HG02571 (cell line): ENCODE measurements at regions not wholly inside any gene's neighbourhood (a gene's known extent, or its start where the extent isn't known, plus 50 kb on each side); places are given as distances from the start of the nearest gene placed in this dataset.

ENCODE experiments used
- ATAC-seq: cut with Tn5 transposase; IDR thresholded peaks from one replicate; pipeline ENCODE4 v1.9.1; 2021; ENCODE audit warnings: mild to moderate bottlenecking, moderate library complexity; ENCODE audit not compliant: unreplicated experiment

DNA sequence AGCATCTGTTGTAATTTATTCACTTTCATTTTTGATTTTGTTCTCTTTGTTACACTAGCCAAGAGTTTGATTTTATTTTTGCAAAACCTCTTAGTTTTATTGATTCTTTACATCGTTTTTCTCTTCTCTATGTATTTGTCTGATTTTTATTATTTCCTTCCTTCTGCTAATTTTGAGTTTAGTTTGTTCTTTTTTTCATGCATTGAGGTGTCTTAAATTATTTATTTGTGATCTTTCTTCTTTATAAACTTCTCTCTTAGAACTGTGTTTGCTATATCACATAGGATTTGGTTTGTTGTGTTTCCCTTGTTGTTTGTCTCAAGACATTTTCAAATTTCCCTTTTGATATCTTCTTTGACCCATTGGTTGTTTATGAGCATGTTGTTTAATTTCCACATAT, 51.7 kb upstream of the NFKBIA start:
- no peak for ATAC-seq

DNA sequence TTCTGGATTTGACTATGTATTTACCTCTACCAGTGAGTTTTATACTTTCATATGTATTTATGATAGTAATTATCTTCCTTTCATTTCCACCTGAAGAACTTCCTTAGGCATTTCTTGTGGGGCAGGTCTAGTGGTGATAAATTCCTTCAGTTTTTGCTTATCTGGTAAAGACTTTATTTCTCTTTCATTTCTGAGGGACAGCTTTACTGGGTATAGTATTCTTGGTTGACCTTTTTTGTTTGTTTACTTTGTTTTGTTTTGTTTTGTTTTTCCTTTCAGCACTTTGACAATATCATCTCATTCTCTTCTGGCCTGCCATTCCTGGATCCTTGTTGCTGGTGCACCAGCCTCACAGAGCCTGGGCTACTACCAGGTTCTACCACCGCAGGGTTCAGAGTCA, 53.9 kb upstream of the NFKBIA start:
- ATAC-seq, result no peak

DNA sequence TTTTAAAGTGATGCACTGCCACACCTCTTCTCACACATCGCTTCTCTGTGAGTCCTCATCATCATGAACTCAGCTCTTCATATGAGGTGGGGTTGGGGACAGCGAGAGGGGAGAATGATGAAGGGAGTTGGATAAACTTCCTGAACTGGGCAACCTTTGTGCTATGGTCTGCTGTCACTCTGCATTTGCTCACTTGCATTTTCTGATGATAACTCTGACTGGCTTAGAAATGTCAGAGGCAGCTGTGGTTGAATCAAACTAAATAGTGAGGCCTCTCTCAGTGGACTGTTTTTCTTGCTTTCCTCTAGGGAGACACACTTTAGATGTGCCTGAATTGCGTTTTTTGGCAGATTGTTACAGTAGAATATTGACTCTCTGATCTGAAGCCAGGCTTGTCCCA, 55.2 kb upstream of the NFKBIA start:
- ATAC-seq, result no peak

DNA sequence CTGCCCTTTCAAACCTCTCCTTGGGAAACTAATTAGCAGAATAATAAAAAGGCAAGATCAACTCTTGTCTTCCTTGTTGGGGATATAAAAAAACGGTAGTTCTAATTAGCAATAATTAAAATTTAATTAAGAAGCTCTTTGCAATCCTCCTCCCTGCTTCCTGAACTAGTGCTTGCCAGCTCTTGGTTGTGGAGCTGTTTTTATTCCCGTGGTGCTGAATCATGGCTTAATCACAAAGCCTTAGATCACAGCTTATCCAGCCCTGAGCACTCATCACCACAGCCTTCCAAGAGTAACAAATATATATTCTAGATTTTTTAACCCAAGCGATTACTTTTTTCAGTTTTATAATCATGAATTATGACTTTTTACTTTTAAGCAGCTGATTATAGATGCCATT, 63.2 kb upstream of the INSM2 start:
- no peak for ATAC-seq

DNA sequence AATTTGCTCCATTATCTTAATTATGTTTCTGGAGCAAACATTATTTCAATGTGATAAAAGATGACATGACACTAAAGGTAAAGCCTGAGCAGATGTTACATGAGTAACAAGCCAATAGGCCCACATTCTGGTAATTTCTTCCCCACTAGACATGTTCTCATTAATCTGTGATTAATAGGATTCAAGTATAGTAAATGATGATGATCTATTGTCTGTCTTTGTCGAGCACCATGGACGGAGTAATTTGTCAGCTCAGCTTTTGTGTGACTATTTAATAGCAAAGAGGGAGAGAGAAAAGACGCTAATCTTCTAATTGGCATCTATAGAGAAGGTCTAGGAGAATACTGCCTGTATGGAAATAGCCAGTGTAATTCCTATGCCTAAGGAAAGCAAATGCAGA, 62.2 kb upstream of the INSM2 start:
- ATAC-seq, result no peak

DNA sequence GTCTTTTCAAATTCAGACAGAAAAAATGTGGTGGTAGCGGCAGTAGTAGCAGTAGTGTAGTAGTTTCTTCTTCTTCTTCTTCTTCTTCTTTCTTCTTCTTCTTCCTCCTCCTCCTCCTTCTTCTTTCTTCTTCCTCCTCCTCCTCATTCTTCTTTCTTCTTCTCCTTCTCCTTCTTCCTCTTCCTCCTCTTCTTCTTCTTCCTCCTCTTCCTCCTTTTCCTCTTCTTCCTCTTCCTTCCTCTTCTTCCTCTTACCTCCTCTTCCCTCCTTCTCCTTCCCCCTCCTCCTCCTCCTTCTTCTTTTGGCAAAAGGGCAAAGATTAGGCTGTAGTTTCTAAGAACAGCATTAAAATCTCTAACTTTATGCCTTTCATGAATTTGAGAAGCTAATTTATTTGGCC, 59.6 kb upstream of the INSM2 start:
- ATAC-seq, result no peak

DNA sequence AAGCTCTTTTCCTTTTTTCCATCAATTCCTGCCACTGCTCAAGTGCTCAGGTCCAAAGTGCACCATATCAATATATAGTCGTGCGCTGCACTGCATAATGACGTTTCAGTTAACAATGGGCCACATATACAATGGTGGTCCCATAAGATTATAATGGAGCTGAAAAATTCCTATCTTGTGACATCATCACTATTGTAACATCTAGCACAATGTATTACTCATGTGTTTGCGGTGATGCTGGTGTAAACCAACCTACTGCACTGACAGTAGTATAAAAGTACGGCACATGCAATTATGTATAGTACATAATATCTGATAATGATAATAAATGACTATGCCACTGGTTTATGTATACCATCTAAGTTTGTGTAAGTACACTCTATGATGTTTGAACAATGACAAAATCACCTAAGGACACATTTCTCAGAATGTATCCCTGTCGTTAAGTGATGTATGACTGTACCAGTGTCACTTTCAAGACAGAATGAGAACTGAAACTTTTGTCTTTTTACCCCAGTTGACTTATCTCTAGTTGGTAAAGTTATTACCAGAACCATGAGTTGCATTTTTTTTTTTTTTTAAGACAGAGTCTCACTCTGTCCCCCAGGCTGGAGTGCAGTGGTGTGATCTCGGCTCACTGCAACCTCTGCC, 53.7 kb upstream of the INSM2 start:
- peak; percentile 76 for ATAC-seq

DNA sequence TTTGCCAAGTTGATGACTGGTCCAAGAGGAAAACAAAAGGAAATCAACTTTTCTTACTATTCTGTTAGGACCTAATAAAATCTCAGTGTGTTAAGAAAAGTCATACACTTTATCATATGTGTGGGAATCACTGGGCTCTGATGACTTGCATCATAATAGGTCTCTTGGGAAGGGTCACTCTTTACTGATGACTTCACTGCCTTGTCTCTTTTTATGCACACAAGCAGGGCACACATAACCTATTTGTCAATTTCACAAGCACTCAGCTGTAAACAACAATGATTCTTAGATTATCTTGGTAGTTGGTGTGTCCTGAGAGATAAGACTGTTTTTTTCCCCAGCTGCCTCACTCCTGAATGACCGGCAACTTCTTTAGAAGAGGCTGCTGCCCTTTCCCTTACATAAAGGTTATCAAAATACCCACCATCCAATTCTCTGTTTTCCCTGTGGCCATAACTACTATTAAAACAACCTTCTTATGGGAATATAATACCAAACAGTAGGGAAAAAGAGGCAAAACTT, 50.9 kb upstream of the INSM2 start:
- no peak for ATAC-seq
